ENCODE measurements at regions not wholly inside any gene's neighbourhood (a gene's known extent, or its start where the extent isn't known, plus 50 kb on each side); places are given as distances from the start of the nearest gene placed in this dataset.

DNA sequence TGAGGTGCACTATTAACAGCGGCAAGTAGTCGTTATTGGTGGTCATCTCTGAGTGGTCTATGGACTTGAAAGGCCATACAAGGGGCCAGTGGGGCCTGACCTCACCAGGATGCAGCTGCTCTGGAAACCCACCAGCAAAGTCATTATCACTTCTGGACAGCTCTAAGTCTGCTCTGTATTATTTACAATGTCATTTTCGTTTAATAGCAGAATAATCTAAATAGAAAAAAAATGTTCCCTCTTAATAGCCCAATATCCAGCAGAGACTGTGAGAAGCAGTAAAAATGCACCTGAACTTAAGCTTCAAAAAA, 85.0 kb upstream of the EED start:
- TF ChIP-seq POLR2A (IDR thresholded peaks at IDR 0.05) (no peak), EP300 (IDR thresholded peaks at IDR 0.05) (no peak), POLR2AphosphoS5 (IDR thresholded peaks at IDR 0.05) (no peak)
- TF ChIP-seq, protein P1, sequence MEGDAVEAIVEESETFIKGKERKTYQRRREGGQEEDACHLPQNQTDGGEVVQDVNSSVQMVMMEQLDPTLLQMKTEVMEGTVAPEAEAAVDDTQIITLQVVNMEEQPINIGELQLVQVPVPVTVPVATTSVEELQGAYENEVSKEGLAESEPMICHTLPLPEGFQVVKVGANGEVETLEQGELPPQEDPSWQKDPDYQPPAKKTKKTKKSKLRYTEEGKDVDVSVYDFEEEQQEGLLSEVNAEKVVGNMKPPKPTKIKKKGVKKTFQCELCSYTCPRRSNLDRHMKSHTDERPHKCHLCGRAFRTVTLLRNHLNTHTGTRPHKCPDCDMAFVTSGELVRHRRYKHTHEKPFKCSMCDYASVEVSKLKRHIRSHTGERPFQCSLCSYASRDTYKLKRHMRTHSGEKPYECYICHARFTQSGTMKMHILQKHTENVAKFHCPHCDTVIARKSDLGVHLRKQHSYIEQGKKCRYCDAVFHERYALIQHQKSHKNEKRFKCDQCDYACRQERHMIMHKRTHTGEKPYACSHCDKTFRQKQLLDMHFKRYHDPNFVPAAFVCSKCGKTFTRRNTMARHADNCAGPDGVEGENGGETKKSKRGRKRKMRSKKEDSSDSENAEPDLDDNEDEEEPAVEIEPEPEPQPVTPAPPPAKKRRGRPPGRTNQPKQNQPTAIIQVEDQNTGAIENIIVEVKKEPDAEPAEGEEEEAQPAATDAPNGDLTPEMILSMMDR (IDR thresholded peaks at IDR 0.05) = no peak

Data from upper lobe of left lung (tissue), 4 donors.